GM21576 (cell line): ENCODE measurements at regions not wholly inside any gene's neighbourhood (a gene's known extent, or its start where the extent isn't known, plus 50 kb on each side); places are given as distances from the start of the nearest gene placed in this dataset.
"Not testable (repeated sequence)": the region's sequence is repeated elsewhere in the genome, so short reads cannot be mapped to it uniquely, and the experiment has no call there.

Experiments used
- ATAC-seq: cut with Tn5 transposase; IDR thresholded peaks from one replicate; pipeline ENCODE4 v1.9.1; 2021; ENCODE audit warnings: mild to moderate bottlenecking, moderate library complexity; ENCODE audit not compliant: unreplicated experiment

DNA sequence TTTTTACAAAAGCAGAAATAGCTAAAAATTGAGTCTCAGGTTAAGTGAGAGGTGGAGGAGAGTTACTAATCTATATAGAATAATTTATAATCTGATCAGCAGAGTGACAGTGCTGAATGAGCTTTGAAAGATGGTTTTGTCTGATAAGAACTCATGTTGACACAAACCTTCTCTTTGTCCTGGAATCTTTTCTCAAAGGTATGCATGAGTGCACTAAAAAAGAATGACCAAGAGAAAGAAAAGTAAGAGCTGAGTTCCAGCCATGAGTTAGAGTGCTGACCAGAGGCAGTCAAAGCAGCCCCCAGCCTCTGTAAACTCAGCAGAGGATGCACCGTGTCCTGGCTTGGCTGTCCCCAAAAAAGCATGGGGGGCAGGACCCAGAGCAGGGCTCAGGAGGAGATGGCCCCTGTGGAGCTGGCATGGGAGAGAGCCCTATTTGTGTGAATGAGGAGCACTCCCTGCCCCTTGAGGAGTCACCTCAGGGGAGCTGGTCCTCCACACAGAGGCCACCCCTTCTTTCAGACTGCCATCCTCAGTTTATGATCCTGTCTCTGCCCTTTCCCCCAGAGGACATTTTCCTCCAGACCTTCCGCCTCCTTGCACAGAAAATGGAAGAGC, 129.8 kb downstream of the SEC23A start:
- ATAC-seq = no peak

DNA sequence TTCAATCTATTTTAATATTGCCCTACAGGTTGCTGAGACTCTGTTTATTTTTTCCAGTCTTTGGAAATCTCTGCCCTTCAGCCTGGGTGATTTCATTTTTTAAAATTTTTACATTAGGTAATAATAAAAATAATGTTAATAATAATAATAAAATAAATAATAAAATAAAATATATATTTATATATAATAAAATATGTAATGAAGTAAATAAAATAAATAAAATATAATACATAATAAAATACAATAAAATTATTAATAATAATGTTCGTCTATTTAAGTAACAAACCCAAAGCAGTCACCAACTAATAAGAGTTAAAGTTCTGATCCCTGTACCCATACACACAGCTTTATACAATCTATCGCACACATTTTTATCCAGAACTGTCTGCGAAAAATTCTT, 130.5 kb downstream of the SEC23A start:
- ATAC-seq = no peak

DNA sequence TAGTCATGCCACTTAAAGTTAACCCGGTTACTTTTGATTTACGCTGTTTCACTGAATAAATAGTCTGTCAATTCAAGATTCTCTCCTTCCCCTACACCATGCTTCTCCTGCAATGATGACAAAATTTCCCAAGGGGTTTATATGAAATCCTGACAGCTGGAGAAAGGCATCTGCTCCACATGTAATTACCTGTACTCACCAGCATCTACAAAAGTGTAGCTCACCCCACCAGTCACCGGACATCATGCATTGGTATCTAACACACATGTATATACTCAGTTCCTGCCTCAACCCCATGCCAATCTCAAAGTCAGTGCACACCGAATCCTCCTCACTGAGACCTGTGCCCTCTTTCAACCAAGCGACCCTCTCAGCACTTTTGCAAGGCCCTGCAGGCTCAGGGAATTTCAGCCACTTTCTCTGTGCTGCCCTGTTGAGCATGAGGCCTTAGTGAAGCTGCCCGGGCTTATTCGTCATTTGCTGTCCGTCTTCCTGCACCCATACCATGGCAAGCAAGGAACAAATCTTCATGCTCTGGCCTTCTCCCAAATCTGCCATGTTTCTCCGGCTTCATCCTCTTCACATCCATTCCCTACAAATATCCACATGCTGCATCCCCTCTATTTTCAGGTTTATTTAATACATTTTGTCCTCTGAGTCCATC, 131.6 kb downstream of the SEC23A start:
- no peak for ATAC-seq

DNA sequence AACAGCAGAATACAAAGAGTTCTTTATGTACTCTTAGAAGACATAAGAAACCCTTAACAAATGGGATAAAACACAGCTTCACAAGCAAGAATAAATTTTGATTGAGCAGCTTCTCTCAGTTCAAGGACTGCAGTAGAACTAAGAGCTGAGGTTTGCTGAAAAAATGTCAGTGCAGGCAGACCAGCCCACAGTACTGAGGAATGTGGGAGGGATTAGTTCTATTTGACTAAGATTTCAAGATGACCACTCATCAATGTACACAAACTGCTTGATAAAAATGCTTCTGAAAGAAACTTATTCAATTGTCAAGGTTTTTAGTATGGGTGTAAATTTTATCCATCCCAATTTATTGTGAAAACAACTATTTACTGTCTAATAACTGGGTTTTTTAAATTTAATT, 138.4 kb downstream of the SEC23A start:
- no peak for ATAC-seq

DNA sequence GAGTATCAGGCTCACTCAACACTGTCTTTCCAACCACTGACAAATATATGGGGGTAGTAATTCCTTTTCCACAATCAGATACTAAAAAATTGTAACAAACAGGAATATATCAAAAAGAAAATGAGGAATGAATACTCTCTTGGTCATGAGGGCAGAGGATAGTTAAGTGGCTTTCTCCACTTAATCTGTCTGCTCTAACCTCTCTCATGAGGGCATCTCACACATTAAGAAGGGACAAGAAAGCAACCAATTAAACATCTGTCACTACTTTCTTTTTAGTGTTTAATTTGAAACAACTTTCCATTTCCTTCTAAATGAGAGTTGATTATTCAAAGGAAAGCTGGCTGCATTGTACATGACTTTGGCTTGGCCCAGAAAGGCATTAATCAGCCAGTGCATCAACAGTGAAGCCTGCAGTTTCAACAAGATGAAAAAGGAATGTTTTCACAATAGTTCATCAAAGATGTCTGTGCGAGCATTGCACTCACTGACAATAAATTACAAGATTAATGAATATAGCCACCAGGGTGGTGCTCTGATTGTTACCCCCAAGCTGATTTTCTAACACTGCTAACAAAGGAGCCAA, 142.0 kb downstream of the SEC23A start:
- ATAC-seq = no peak

DNA sequence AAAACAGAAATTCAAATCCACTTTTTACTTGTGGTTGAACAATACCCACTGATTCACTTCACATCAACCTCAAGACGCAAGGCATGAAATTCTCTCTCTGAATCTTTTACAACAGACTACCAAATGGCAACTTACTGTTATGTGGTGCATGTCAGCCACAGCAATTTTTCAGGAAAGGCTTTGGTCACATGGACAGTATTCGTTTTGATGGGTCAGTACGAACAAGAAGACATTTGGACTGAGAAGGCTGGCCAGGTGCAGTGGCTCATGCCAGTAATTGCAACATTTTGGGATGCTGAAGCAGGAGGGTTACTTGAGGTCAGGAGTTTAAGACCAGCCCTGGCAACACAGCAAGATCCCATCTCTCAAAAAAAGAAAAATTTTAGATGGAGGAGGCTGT, 144.0 kb downstream of the SEC23A start:
- no peak for ATAC-seq

DNA sequence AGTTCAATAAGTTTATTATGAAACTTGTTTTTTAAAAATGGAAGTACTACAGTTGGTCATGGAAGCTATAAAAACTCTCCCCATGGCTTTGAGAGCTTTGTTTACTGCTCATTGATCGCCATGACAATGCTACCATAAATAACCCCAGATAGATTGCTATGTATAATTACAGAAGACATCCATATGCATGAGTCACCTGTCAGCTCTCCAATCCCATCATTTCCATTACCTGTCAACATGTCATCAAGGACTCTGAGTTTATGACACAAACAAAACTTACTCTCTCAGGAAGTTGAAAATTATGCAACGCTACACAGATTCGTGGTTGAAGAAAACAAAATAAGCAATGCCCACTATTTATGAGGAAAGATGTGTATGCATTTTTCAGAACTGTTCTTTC, 144.4 kb downstream of the SEC23A start:
- ATAC-seq = no peak

DNA sequence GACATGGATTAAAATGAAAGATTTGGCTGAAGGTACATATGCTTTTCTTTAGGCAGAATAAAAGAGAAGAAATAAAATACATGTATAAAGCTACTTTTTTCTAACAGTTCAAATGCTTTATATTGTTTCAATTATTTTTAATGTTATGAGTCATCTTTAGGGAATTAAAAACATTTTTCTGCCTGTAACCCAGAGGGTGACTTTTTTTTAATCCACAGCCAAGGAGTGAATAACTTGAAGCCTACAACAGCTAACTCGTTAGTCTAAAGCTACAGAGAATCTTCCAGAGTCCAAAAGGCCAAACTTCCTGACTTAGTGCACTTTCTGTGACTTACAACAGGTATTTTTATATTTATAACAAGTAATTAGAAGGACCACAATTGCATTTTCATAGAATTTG, 151.6 kb downstream of the SEC23A start:
- ATAC-seq = no peak

DNA sequence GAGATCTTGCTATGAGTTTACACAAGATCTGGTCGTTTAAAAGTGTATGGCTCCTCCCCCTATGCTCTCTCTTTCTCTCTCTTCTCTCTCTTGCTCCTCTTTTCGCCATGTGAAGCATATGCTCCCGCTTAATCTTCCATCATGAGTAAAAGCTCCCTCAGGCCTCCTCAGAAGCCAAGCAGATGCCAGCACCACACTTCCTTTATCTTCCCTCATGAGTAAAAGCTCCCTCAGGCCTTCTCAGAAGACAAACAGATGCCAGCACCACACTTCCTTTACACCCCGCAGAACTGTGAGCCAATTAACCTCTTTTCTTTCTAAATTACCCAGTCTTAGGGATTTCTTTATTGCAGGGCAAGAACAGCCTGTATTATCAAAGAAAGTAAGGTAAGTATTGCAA, 152.4 kb downstream of the SEC23A start:
- ATAC-seq = no peak

DNA sequence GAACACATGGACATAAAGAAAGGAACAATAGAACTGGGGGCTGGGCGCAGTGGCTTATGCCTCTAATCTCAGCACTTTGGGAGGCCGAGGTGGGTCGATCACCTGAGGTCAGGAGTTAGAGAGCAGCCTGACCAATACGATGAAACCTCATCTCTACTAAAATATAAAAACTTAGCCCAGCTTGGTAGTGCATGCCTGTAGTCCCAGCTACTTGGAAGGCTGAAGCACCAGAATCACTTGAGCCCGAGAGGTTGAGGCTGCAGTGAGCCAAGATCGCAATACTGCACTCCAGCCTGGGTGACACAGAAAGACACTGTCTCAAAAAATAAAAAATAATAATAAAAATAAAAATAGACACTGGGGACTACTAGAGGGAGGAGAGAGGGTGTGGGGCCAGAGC, 154.5 kb downstream of the SEC23A start:
- ATAC-seq = no peak

DNA sequence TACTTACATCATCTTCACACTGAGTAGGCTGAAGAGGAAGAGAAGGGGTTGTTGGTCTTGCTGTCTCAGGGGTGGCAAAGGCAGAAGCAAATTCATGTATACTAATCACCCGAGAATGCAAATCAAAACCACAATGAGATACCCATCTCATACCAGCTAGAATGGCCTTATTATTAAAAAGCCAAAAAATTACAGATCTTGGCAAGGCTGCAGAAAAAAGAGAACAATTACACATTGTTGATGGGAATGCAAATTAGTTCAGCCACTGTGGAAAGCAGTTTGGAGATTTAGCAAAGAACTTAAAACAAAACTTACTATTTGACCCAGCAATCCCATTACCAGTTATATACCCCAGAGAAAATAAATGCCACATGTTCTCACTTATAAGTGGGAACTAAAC, 154.9 kb downstream of the SEC23A start:
- ATAC-seq = no peak

DNA sequence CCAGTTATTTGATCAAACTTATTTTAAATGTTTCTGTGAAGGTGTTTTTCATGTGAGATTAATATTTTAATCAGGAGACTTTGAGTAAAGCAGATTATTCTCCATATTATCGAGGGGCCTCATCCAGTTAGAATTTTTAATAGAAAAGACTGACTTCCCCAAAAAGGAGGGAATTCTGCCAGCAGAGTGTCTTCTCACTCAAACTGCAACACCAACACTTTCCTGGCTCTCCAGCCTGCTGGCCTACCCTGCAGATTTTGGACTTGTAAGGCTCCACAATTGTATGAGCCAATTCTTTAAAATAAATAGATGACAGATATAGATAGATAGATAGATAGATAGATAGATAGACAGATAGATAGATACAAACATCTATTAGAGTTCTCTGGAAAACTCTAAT, 155.7 kb downstream of the SEC23A start:
- no peak for ATAC-seq

DNA sequence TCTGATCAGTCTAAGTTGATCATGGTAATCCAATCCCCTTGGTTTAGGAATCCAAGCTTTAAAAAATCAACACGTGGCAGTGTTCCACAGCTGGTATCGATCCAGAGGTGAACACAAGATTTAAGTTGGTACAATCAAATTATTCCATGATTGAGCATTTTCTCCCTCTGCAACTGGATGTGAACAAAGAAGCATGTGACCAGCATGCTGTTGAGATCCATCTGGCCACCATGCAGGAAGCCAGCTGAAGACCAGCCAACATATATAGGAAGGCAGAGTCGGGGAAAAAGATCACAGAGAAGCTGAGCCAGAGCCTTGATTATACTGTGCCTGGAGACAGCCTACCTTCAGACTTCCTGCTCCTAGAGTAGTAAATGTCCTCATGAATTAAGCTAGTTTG, 158.3 kb downstream of the SEC23A start:
- ATAC-seq = no peak

DNA sequence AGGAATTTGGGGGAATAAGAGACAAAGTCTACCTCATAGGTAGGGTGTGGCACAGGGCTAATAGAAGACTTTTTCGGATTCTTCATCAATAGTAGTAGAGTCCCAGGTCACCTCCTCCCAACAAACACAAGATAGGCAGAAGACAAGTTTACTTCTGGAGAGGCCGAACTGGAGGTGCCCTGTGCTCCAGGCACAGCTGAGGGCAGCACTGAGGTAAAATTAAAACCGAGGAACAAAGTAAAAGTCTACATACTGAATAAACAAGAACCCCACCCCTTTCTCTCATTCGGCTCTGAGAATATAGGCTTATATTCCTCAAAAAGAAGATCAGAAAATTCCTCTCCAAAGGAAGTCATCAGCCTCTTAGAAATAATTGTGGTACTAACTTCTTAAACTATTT, 161.5 kb downstream of the SEC23A start:
- no peak for ATAC-seq

DNA sequence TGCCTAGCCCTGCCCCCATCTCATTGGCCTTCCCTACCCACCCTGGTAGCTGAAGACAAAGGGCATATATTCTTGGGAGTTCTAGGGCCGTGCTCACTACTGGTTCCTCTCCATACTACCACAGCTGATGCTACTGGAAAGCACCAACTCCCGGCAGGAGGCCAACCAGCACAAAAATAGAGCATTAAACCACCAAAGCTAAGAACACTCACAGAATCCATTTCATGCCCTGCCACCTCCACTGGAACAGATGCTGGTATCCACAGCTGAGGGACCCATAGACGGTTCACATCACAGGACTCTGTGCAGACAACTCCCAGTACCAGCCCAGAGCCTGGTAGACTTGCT, 170.4 kb downstream of the SEC23A start:
- not testable (repeated sequence) for ATAC-seq

DNA sequence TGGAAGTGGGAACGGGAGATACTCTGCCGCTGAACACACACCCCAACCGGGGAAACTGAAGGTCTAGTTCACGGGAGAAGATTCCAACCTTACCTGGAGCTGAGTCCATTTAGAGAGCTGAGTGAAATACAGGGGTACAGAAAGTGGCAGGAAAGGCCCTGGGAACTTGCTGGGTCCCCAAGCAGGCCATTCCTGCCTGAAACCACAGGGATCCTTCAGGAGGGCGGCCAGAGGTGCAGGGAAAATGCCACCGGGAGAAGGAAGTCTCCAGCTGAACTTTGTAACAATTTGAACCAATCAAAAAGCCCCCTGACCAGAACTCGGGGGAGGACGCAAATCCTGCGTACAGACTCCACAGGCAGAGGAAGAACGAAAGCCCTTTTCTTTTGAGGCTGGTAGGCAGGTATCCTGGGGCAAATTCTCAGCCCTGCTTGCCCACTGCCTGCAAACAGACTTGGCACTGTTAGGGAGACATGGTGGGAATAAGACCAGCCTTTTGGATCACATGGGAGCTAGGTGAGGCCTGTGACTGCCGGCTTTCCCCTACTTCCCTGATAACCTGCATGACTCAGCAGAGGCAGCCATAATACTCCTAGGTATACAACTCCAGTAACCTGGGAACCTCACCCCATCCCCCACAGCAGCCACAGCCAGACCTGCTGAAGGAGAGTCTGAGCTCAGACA, 170.9 kb downstream of the SEC23A start:
- no peak for ATAC-seq

DNA sequence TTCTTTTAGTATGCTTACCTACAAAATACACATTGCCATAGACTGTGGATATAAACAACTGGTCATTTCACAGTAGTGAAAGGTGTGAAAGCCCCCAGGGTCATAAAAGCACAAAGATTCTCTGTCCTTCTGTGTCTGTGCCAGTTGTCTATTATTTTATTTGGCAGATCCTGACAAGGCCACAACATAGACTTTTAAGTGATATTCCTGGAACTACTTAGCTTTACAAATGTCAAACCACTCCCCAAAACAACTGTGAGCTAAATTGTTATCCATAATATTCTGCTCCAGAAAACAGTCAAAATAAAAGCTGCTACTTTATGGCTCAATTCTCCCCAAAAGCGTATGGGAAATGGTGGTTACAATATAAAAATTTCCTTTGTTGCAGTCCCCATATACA, 172.1 kb downstream of the SEC23A start:
- no peak for ATAC-seq

DNA sequence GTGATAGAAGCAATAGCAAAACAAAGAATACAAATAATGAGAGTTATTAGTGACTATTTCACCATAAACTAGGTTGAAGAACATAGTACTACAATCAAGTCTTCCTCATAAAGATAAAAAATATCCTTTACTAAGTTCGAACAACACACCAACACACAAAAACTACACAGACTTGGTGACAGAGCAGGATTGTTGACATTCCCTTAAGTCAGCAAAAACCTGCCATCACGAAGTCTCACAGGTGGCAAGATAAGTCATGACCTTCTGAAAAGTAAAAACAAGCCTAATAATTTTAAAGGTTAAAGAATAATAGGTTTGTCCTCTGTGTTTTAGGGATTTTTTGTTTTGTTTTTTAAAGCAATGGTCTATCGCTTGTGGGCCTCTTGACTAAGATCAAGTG, 173.0 kb downstream of the SEC23A start:
- no peak for ATAC-seq

DNA sequence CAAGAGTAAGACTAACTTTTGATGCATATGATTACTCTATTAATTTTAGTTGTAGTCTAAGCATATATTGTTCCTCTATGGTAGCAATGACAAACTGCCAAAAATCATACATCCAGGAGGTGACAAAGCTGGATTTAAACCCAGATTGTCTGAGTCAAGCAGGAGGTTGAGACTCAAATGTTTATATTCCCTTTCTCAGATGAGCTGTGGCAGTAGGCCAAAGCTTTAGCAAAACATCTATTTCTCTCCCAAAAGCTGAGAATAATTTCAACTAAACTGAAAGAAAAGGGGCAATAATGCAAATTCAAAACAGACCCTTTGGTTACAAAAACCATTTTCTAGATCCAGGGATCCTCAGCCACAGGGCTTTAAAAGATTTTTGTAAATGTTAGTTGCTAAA, 173.6 kb downstream of the SEC23A start:
- no peak for ATAC-seq

DNA sequence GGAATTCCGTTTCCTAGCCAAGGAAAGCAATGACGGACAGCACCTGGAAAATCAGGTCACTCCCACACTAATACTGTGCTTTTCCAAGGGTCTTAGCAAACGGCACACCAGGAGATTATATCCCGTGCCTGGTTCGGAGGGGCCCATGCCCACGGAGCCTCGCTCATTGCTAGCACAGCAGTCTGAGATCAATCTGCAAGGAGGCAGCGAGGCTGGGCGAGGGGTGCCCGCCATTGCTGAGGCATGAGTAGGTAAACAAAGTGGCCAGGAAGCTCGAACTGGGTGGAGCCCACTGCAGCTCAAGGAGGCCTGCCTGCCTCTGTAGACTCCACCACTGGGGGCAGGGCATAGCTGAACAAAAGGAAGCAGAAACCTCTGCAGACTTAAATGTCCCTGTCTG, 181.1 kb downstream of the SEC23A start:
- not testable (repeated sequence) for ATAC-seq

DNA sequence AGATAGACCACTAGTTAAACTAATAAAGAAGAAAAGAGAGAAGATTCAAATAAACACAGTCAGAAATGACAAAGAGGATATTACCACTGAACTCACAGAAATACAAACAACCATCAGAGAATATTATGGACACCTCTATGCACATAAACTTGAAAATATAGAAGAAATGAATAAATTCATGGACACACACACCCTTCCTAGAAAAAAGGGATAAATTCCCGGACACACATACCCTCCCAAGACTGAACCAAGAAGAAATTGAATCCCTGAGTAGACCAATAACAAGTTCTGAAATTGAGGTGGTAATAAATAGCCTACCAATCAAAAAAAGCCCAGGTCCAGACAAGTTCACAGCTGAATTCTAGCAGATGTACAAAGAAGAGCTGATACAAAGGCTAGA, 187.9 kb downstream of the SEC23A start:
- ATAC-seq = no peak

DNA sequence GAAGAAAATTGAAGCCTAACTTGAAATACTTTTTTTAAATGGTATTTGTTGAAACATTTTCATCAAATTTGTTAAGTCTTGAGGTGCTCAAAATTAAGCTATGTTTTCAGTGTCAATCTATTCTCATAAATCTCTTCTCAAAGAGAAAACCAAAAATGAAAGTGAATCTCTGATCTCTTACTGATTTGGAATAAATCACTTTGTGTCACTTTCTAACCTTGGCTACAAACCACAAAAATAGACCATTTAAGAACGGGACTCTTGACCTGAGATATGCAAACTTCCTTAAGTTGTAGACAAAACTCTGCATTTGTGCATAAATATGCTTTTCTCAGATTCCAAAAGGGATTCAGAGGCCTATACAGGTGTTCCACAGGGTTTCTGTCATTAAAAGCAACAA, 192.9 kb downstream of the SEC23A start:
- no peak for ATAC-seq
